NT2/D1 (cell line): ENCODE measurements at regions not wholly inside any gene's neighbourhood (a gene's known extent, or its start where the extent isn't known, plus 50 kb on each side); places are given as distances from the start of the nearest gene placed in this dataset.
A peak's percentile ranks its signal among the peaks of the same experiment; 100 is the strongest.

Experiments
- DNase-seq: peaks from one replicate; pipeline ENCODE4 v3.0.0-alpha.2; 2011; ENCODE audit warnings: low read depth, low spot score
- H3K27me3 ChIP-seq: 2 replicates; pipeline ENCODE4 v1.6.0; 2011; ENCODE audit warnings: mild to moderate bottlenecking; ENCODE audit not compliant: insufficient read length, insufficient read depth
- H3K36me3 ChIP-seq: 2 replicates; pipeline ENCODE4 v1.6.1; 2011; ENCODE audit warnings: mild to moderate bottlenecking, low read length, mixed read lengths; ENCODE audit not compliant: insufficient read depth, insufficient read length
- H3K4me1 ChIP-seq: 2 replicates; pipeline ENCODE4 v1.5.1; 2011; ENCODE audit not compliant: insufficient read depth, insufficient read length
- H3K4me3 ChIP-seq: 2 replicates; pipeline ENCODE4 v1.5.1; 2011; ENCODE audit warnings: low read depth; ENCODE audit not compliant: insufficient read length
- H3K9ac ChIP-seq: 2 replicates; pipeline ENCODE4 v1.6.0; 2011; ENCODE audit warnings: low read depth; ENCODE audit not compliant: insufficient read length
- H3K9me3 ChIP-seq: 2 replicates; pipeline ENCODE4 v1.5.1; 2011; ENCODE audit warnings: mild to moderate bottlenecking, low read length; ENCODE audit not compliant: insufficient read depth
- SUZ12 ChIP-seq: IDR thresholded peaks from 2 replicates; pipeline ENCODE4 v1.6.1; 2011; ENCODE audit not compliant: insufficient read length, insufficient read depth; ENCODE audit errors: extremely low read depth
- YY1 ChIP-seq: IDR thresholded peaks from 2 replicates; pipeline ENCODE4 v1.6.1; 2011; ENCODE audit not compliant: insufficient read length, insufficient read depth
- ZNF274 ChIP-seq: IDR thresholded peaks from 2 replicates; pipeline ENCODE4 v1.6.1; 2011; ENCODE audit warnings: mild to moderate bottlenecking, low read depth, low read length

DNA sequence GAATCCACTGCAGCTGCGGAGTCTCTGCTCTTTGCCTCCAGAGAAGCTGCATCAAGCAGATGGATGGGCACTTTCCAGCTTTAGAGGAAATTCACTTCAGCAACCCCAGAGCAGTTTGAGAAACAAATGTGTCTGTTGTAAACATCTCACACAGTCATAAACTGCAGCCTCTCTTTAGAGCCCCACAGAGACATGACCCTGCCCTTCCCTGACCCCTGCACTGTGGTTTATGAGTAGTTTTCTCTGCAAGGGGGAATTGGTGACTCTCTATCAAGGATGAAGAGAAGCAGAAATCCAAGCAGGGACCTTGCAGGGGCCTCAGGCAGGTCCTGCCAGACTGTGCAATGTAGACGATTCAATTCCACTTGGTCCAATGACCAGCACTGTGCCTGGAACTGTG lies 160.2 kb downstream of the SH2D4B start:
- H3K27me3 ChIP-seq, result no peaks in the 10 kb centered on the region

DNA sequence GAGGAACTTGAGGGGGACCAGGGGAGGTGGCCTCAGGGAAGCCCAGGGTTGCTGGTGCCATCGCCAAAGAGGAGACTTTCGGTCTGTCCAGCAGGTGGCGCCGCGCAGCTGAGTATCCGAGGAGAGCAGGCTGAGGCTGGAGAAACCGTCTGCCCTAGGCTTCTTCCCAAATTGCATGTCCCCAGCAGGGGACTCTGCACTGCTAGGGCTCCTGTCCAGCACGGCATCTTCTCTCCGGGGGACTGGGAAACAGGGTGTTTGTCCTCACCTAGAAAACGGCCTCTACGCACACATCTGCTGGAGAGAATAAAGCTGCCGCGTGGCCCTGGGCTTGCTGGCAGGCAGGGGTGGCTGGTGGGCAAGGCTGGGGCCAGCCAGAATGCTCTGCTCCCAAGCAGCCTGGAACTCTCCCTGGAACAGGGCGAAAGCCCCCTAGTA lies 161.9 kb downstream of the SH2D4B start:
- H3K4me3 ChIP-seq, result no peak overlapping the region
- H3K9ac ChIP-seq, result no peak overlapping the region
- H3K36me3 ChIP-seq, result no peaks in the 10 kb centered on the region
- peak; percentile 72 for DNase-seq
- no peaks in the 10 kb centered on the region for H3K27me3 ChIP-seq
- no peaks in the 10 kb centered on the region for H3K9me3 ChIP-seq
- TF ChIP-seq SUZ12, result no peak
- TF ChIP-seq YY1, result no peak
- H3K4me1 ChIP-seq, result no peaks in the 10 kb centered on the region

More for the DNA sequence above, 160.2 kb downstream of the SH2D4B start:
- H3K9ac ChIP-seq, result no peak overlapping the region
- no peak for DNase-seq
- no peaks in the 10 kb centered on the region for H3K36me3 ChIP-seq
- no peaks in the 10 kb centered on the region for H3K4me1 ChIP-seq
- TF ChIP-seq ZNF274, result no peak
- TF ChIP-seq SUZ12, result no peak
- TF ChIP-seq YY1, result no peak
- no peaks in the 10 kb centered on the region for H3K9me3 ChIP-seq
- H3K4me3 ChIP-seq, result no peak overlapping the region

DNA sequence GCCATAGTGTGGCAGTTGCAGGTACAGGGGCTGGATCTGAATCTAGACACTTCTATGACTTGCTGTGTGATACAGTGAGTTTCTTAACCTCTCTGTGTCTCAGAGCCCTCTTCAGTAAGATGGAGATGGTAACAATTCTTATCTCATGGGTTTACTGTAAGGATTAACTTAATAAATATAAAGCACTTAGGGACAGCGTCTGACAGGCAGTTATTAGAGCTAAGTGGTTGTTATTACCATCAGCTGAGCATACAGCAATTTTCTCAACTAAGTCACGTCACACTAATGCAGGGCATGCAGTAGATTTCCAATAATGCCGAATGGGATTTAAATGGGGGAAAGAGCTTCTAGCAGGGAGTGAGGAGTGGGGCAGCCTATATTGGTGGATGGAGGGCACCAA lies 162.6 kb downstream of the SH2D4B start:
- TF ChIP-seq ZNF274 (no peak), YY1 (no peak), SUZ12 (no peak)
- Histone ChIP-seq H3K4me1 (no peaks in the 10 kb centered on the region), H3K9me3 (no peaks in the 10 kb centered on the region), H3K36me3 (no peaks in the 10 kb centered on the region), H3K4me3 (no peak overlapping the region), H3K9ac (no peak overlapping the region), H3K27me3 (no peaks in the 10 kb centered on the region)
- no peak for DNase-seq

DNA sequence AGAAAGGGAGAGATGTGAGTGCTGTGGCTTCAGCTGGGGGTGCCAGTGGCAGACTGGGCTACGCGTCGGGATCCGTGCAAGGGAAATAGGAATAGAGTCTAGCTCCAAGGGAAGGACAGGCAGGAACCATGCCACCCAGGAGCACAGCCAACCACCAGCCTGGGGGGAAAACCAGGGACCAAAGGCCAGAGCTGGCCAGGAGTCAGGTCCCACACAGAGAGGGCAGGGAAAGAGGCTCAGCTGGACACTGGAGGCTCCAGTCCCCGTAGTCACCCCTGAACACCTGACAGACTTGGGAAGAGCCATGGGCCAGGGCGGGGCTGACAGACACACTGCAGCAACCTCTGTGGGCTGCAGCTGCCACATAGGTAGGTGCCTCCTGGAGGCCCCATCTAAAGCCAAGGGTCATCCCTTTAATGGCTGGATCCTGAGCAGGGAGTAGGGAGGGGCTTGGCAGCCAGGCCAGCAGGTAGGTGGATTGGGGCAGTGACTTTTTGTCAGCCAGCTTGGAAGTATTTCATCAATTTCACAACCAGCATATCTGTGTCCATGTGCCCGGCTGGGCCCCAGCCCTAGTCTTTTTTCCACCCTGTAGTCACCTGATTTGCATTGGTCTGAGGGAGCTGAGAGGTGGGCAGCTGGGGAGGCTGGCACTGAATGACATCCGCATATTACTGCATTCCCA lies 163.2 kb downstream of the SH2D4B start:
- no peak for DNase-seq
- Histone ChIP-seq H3K36me3 (no peaks in the 10 kb centered on the region), H3K9me3 (no peaks in the 10 kb centered on the region), H3K9ac (no peak overlapping the region), H3K27me3 (no peaks in the 10 kb centered on the region), H3K4me1 (no peaks in the 10 kb centered on the region), H3K4me3 (no peak overlapping the region)
- no peak for TF ChIP-seq SUZ12
- TF ChIP-seq ZNF274, result no peak
- TF ChIP-seq YY1, result no peak

DNA sequence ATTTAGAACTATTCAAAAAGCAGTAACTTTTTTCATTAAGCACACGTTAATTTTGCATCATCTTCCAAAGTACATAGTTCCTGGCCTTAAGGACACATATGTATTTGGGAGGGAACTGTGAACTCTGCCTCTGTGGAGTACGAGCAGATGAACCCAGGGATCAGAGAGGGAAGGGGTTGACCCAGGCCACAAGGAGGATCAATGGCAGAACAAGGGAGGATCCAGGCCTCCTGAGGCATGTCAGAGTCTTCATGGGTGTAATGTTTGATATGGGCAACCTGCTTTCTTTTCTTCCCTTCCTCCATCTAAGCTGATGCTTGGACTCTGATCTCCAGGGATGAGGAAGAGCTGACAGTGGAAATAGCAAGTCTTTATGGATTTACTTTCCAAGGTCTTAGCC lies 164.0 kb downstream of the SH2D4B start:
- Histone ChIP-seq H3K4me1 (no peaks in the 10 kb centered on the region), H3K27me3 (no peaks in the 10 kb centered on the region), H3K36me3 (no peaks in the 10 kb centered on the region), H3K9me3 (no peaks in the 10 kb centered on the region), H3K9ac (no peak overlapping the region), H3K4me3 (no peak overlapping the region)
- TF ChIP-seq YY1 (no peak), SUZ12 (no peak)
- no peak for DNase-seq

DNA sequence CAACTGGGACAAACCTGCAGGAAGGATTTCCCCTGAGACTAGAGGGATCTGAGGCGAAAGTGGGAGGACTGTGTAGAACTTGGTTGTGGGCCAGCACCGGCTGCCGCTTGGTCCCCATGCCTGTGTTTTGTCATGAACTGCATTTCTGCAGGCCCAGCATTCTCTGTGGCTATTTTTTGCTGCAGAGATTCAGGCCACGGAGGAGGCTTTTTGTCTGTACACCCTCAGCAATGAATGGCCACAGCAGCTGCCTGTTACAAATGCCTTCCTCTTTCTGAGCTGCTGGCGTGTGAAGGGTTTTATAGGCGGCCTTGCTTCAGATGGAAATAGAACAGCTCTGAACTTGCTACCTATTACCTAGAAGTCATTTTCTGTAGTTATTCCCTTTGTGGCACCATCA lies 164.4 kb downstream of the SH2D4B start:
- no peaks in the 10 kb centered on the region for H3K36me3 ChIP-seq
- no peak for DNase-seq
- H3K9ac ChIP-seq, result no peak overlapping the region
- no peaks in the 10 kb centered on the region for H3K27me3 ChIP-seq
- H3K4me1 ChIP-seq, result no peaks in the 10 kb centered on the region
- H3K9me3 ChIP-seq, result no peaks in the 10 kb centered on the region
- H3K4me3 ChIP-seq, result no peak overlapping the region
- TF ChIP-seq YY1, result no peak
- TF ChIP-seq ZNF274, result no peak
- no peak for TF ChIP-seq SUZ12

DNA sequence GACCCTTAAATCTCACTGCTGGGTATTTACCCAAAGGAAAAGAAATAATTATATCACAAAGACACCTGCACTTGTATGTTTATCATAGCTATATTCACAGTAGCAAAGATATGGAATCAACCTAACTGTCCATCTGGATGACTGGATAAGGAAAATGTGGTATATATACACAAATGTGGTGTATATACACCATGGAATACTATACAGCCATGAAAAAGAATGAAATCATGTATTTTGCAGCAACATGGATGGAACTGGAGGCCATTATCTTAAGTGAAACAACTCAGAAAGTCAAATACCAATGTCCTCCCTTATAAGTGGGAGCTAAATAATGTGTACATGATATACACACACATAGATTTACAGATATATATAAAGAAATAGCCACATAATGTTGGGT lies 168.2 kb downstream of the SH2D4B start:
- Histone ChIP-seq H3K4me3 (no peak overlapping the region), H3K27me3 (no peaks in the 10 kb centered on the region), H3K9ac (no peak overlapping the region), H3K9me3 (no peaks in the 10 kb centered on the region), H3K4me1 (no peaks in the 10 kb centered on the region), H3K36me3 (no peaks in the 10 kb centered on the region)
- DNase-seq, result no peak
- no peak for TF ChIP-seq SUZ12
- TF ChIP-seq ZNF274, result no peak
- TF ChIP-seq YY1, result no peak

DNA sequence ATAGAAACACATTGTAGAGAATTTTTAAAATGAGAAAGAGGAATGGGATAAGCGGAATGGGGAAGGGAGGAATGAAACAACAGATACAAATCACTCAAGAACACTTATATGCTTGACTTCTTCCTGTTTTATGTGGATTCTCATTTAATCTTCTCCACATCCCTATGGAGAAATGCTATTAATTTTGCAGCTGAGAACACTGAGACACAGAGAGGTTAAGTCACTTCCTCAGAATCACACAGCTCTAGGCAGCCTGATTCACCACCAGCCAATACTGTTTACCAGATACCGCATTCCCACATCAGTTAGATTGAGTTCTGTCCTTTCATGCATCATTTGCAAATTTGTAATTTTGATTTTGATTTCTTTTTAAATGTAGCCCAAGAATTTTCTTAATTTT lies 170.5 kb downstream of the SH2D4B start:
- Histone ChIP-seq H3K4me3 (no peak overlapping the region), H3K9me3 (no peaks in the 10 kb centered on the region), H3K9ac (no peak overlapping the region), H3K4me1 (no peaks in the 10 kb centered on the region), H3K36me3 (no peaks in the 10 kb centered on the region), H3K27me3 (no peaks in the 10 kb centered on the region)
- DNase-seq, result no peak
- no peak for TF ChIP-seq SUZ12
- no peak for TF ChIP-seq YY1
- TF ChIP-seq ZNF274, result no peak
